GM12875 (cell line): ENCODE measurements at regions not wholly inside any gene's neighbourhood (a gene's known extent, or its start where the extent isn't known, plus 50 kb on each side); places are given as distances from the start of the nearest gene placed in this dataset.
"Not testable (repeated sequence)": the region's sequence is repeated elsewhere in the genome, so short reads cannot be mapped to it uniquely, and the experiment has no call there.

Source experiments
- H3K4me3 ChIP-seq: one replicate; pipeline ENCODE4 v1.5.1; 2011; ENCODE audit warnings: low read depth, low read length, control low read depth
- CTCF ChIP-seq: IDR thresholded peaks from 2 replicates; pipeline ENCODE4 v1.5.1; 2011; ENCODE audit warnings: low read depth, mild to moderate bottlenecking, control low read depth, inconsistent platforms, low read length, moderate library complexity, borderline replicate concordance; ENCODE audit not compliant: insufficient read depth

- no peak for TF ChIP-seq CTCF
- H3K4me3 ChIP-seq, result no peak overlapping the region
Measured at GRCh38 chr11:98060759-98061158, 960.0 kb upstream of the CNTN5 start.

- no peak for TF ChIP-seq CTCF
- no peak overlapping the region for H3K4me3 ChIP-seq
Measured at GRCh38 chr11:98061858-98062257, 958.9 kb upstream of the CNTN5 start.

GRCh38 chr11:98062714-98063113 is 958.0 kb upstream of the CNTN5 start:
- no peak for TF ChIP-seq CTCF
- H3K4me3 ChIP-seq, result no peak overlapping the region

- no peak for TF ChIP-seq CTCF
- H3K4me3 ChIP-seq, result no peak overlapping the region
Measured at GRCh38 chr11:98068251-98068650, 952.5 kb upstream of the CNTN5 start.

GRCh38 chr11:98069147-98069546 is 951.6 kb upstream of the CNTN5 start:
- not testable (repeated sequence) for H3K4me3 ChIP-seq

GRCh38 chr11:98069861-98070260 is 950.9 kb upstream of the CNTN5 start:
- TF ChIP-seq CTCF, result no peak
- H3K4me3 ChIP-seq, result no peak overlapping the region

GRCh38 chr11:98090861-98091505 is 929.8 kb upstream of the CNTN5 start:
- no peak for TF ChIP-seq CTCF

GRCh38 chr11:98099371-98099770 is 921.4 kb upstream of the CNTN5 start:
- H3K4me3 ChIP-seq, result no peak overlapping the region
- TF ChIP-seq CTCF, result no peak

More at GRCh38 chr11:98090861-98091505, 929.8 kb upstream of the CNTN5 start:
- H3K4me3 ChIP-seq, result no peak overlapping the region
